ENCODE measurements at regions not wholly inside any gene's neighbourhood (a gene's known extent, or its start where the extent isn't known, plus 50 kb on each side); places are given as distances from the start of the nearest gene placed in this dataset.

DNA sequence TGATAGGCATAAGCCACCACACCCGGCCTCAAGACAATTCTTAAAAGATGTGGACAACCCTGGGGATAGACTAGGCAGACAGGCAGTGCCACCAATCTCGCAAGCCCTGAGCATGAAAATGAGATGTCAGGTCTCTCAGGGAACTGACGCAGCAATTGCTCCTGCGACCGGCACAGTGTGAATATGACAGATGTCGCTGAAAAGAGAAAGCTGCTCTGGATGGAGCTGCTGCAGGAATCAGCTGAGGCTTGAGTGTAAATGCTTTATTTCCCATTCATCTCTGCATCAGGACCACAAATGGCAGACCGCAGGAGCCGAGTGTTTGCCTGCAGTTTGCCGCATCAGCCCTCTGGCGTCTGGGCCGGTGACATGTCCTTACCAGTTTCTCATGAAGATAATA, 68.4 kb downstream of the TFAP2C start:
- Histone ChIP-seq H3K36me3 (no peaks in the 10 kb centered on the region), H3K4me3 (no peak overlapping the region), H3K9me3 (no peaks in the 10 kb centered on the region), H3K4me1 (no peaks in the 10 kb centered on the region), H3K27ac (no peak overlapping the region), H3K27me3 (no peaks in the 10 kb centered on the region)
- DNase-seq (ENCODE audit: extremely low spot score in 2 of 2), result no peak
- TF ChIP-seq, protein P1, sequence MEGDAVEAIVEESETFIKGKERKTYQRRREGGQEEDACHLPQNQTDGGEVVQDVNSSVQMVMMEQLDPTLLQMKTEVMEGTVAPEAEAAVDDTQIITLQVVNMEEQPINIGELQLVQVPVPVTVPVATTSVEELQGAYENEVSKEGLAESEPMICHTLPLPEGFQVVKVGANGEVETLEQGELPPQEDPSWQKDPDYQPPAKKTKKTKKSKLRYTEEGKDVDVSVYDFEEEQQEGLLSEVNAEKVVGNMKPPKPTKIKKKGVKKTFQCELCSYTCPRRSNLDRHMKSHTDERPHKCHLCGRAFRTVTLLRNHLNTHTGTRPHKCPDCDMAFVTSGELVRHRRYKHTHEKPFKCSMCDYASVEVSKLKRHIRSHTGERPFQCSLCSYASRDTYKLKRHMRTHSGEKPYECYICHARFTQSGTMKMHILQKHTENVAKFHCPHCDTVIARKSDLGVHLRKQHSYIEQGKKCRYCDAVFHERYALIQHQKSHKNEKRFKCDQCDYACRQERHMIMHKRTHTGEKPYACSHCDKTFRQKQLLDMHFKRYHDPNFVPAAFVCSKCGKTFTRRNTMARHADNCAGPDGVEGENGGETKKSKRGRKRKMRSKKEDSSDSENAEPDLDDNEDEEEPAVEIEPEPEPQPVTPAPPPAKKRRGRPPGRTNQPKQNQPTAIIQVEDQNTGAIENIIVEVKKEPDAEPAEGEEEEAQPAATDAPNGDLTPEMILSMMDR (IDR thresholded peaks at IDR 0.05), result no peak
- TF ChIP-seq POLR2A (IDR thresholded peaks at IDR 0.05) (no peak), POLR2AphosphoS5 (IDR thresholded peaks at IDR 0.05; ENCODE audit: insufficient read depth in 1 of 2, low read depth in 1 of 2) (no peak)
- intact Hi-C loops (cut with DNase I), result no loop called here

DNA sequence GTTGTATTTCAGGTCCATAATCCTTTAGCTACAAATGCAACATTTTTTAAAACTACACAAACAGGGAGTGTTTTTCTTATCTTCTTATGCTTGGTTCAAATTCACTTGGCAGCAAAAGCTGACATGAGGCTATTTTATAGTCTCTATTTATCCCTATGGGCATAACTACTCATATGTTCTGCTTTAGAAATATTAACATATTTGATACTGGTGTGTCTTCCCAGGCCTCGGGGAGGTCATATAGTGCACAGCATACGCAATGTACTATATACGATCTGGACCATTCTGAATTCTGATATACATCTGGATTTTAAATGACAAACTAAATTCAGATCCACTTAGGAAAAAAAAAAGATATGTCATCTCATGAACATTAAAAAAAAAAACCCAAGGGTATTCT, 69.2 kb downstream of the TFAP2C start:
- no peaks in the 10 kb centered on the region for H3K4me1 ChIP-seq
- H3K4me3 ChIP-seq, result no peak overlapping the region
- no peaks in the 10 kb centered on the region for H3K36me3 ChIP-seq
- TF ChIP-seq, protein P1 (IDR thresholded peaks at IDR 0.05), result no peak
- no peak for TF ChIP-seq POLR2A (IDR thresholded peaks at IDR 0.05)
- no peak for DNase-seq (ENCODE audit: extremely low spot score in 2 of 2)
- H3K9me3 ChIP-seq, result no peaks in the 10 kb centered on the region
- intact Hi-C loops (cut with DNase I), result no loop called here
- H3K27ac ChIP-seq, result no peak overlapping the region
- H3K27me3 ChIP-seq, result no peaks in the 10 kb centered on the region

DNA sequence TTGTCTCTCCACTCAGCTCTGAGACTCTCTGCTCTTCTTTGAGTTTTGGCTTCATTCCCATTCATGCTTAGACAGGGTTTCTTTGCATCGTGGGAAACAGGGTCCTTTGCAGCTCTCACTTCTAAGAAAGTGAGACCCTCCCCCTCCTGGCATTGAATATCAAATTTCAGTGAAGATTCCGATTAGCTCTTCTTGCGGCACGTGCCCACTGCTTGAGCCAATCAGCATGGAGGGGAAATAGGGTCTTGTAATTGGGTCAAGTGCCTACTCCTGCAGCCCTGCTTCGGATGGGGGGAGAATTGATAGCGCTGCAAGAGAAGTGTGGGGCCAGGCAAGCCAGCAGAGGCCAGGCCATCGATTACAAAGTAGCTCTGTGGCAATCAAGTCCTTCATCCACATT, 69.6 kb downstream of the TFAP2C start:
- DNase-seq (ENCODE audit: extremely low spot score in 2 of 2), result no peak
- TF ChIP-seq POLR2AphosphoS5 (IDR thresholded peaks at IDR 0.05; ENCODE audit: insufficient read depth in 1 of 2, low read depth in 1 of 2) (no peak), POLR2A (IDR thresholded peaks at IDR 0.05) (no peak)
- TF ChIP-seq, protein P1 (IDR thresholded peaks at IDR 0.05), result no peak
- no peak overlapping the region for H3K4me3 ChIP-seq
- no peak overlapping the region for H3K27ac ChIP-seq
- no peaks in the 10 kb centered on the region for H3K27me3 ChIP-seq
- H3K4me1 ChIP-seq, result no peaks in the 10 kb centered on the region
- no peaks in the 10 kb centered on the region for H3K36me3 ChIP-seq
- H3K9me3 ChIP-seq, result no peaks in the 10 kb centered on the region
- intact Hi-C loops (cut with DNase I), result no loop called here

DNA sequence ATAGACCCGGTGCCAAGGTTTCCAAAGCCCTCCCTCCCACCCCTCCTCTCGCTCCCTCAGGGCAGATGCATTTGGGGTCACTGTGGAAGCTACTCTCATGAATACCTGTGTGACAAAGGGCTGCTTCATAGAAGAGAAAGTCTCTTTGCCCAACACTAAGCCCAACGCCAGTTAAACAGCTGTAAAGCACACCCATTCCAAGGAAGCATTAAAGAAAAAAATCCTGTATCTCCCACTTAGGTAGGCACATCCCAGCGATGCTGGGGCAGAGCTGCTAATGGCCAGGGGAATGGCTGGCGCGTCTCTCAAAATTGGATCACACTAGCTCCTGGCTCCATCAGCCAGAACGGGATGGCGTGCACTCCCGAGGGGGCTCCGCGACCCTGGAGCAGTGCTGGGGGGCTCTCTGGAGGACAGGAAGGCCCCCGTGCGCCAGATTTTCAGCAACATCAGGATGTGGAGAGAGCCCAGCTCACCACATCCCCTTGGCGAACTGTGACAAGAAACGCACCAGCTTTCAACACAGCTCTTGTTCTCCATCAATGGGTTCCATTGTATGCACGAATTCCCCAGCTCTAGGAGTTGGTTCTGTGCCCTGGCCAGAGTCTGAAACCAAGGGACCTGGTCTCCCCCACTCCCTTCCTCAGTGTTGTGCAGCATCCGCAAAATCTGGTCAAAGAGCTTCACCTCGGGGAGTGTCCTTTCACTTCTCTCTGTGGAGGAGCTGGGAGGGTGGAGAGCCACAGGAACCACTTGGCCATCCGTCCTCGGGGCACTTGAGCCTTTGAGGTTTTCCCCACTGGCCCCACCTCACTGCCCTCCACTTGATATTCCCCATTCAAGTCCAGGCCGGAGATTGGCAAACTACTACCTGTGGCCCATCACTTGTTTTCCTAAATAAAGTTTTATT, 74.1 kb downstream of the TFAP2C start:
- Histone ChIP-seq H3K27me3 (no peaks in the 10 kb centered on the region), H3K36me3 (no peaks in the 10 kb centered on the region), H3K4me3 (no peak overlapping the region), H3K27ac (no peak overlapping the region), H3K9me3 (no peaks in the 10 kb centered on the region), H3K4me1 (no peaks in the 10 kb centered on the region)
- DNase-seq (ENCODE audit: extremely low spot score in 2 of 2), result no peak
- intact Hi-C loops (cut with DNase I), result no loop called here
- TF ChIP-seq POLR2A (IDR thresholded peaks at IDR 0.05) (no peak), POLR2AphosphoS5 (IDR thresholded peaks at IDR 0.05; ENCODE audit: insufficient read depth in 1 of 2, low read depth in 1 of 2) (no peak)
- TF ChIP-seq, protein P1 (IDR thresholded peaks at IDR 0.05), result no peak

DNA sequence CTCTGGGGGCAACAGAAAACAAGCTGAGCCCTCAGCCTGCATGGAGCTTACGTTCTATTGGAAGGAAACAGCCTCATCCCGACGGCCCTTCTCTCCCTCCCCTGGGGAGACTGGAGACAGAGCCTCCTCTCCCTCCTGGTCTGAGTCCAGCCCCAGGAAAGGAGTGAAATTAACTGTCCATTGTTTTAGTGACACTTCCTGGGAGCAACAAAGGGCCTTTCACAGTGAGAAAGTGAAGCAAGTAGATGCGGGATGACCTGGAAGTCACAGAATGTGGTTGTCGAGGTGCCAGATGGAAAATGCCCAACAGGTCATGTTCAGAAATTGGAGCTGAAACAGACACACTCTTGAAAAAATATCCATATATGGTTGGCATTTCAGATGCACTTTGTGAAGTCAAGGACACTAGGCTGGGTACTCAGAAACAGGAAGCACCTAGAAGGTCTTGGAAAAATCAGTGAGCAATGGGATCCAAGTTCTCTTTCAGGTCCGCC, 77.8 kb downstream of the TFAP2C start:
- H3K36me3 ChIP-seq, result no peaks in the 10 kb centered on the region
- H3K27ac ChIP-seq, result no peak overlapping the region
- no peaks in the 10 kb centered on the region for H3K27me3 ChIP-seq
- H3K9me3 ChIP-seq, result no peaks in the 10 kb centered on the region
- intact Hi-C loops (cut with DNase I), result no loop called here
- H3K4me3 ChIP-seq, result no peak overlapping the region
- no peaks in the 10 kb centered on the region for H3K4me1 ChIP-seq
- no peak for DNase-seq (ENCODE audit: extremely low spot score in 2 of 2)
- no peak for TF ChIP-seq POLR2AphosphoS5 (IDR thresholded peaks at IDR 0.05; ENCODE audit: insufficient read depth in 1 of 2, low read depth in 1 of 2)
- TF ChIP-seq, protein P1 (IDR thresholded peaks at IDR 0.05), result no peak
- no peak for TF ChIP-seq POLR2A (IDR thresholded peaks at IDR 0.05)

Data from vagina (tissue), 2 donors.